IMR-90 (cell line): ENCODE measurements at regions not wholly inside any gene's neighbourhood (a gene's known extent, or its start where the extent isn't known, plus 50 kb on each side); places are given as distances from the start of the nearest gene placed in this dataset.

Source experiments
- ATAC-seq: fragments of 200-7000 bp; cut with Tn5 transposase; 2 replicates; pipeline ENCODE4 v1.9.1; 2020; ENCODE audit warnings: low read depth, mild to moderate bottlenecking, moderate library complexity
- BruUV-seq: library from RNA; stranded (reverse); fragments of 400-500 nt; replicated peaks from 2 replicates; lab custom pipeline; 2021; lab: Mats Ljungman, UMichigan
- CTCF ChIA-PET: fragments of 300-600 bp; formaldehyde crosslinking; extraction: SDS; loops from one replicate; lab custom pipeline; 2021; ENCODE audit warnings: antibody characterized with exemption; lab: Yijun Ruan, JAX
- POLR2A ChIA-PET: fragments of 300-600 bp; sonication (Branson Sonifier 250); formaldehyde crosslinking; loops from one replicate; lab custom pipeline; 2022; ENCODE audit warnings: antibody characterized with exemption; ENCODE audit not compliant: unreplicated experiment; lab: Charles Lee
- DNase-seq: peaks from one replicate; pipeline ENCODE4 v3.0.0; 2013
- H2AFZ ChIP-seq: replicated peaks from 2 replicates; pipeline ENCODE3; 2013; ENCODE audit warnings: low read length, mild to moderate bottlenecking; ENCODE audit not compliant: poor library complexity
- H2AK5ac ChIP-seq: 2 replicates; pipeline ENCODE4 v1.6.1; 2013; ENCODE audit warnings: low read depth, low read length, inconsistent platforms
- H2AK9ac ChIP-seq: replicated peaks from 2 replicates; pipeline ENCODE3; 2013; ENCODE audit warnings: mild to moderate bottlenecking, low read depth, low read length, moderate library complexity; ENCODE audit not compliant: poor library complexity
- H2BK120ac ChIP-seq: 2 replicates; pipeline ENCODE4 v1.6.1; 2013; ENCODE audit warnings: low read depth, low read length, inconsistent platforms
- H2BK15ac ChIP-seq: 3 replicates; pipeline ENCODE4 v1.6.1; 2013; ENCODE audit warnings: low read depth, low read length, inconsistent platforms
- H2BK20ac ChIP-seq: 2 replicates; pipeline ENCODE4 v1.6.1; 2013; ENCODE audit warnings: low read depth, mild to moderate bottlenecking, inconsistent platforms, low read length, moderate library complexity
- H2BK5ac ChIP-seq: 2 replicates; pipeline ENCODE4 v1.6.1; 2013; ENCODE audit warnings: mild to moderate bottlenecking, low read depth, low read length, inconsistent platforms; ENCODE audit not compliant: poor library complexity, severe bottlenecking
- H3K14ac ChIP-seq: replicated peaks from 2 replicates; pipeline ENCODE4 v1.6.1; 2013; ENCODE audit warnings: low read depth, low read length, inconsistent platforms
- H3K18ac ChIP-seq: 2 replicates; pipeline ENCODE4 v1.6.1; 2013; ENCODE audit warnings: low read depth, low read length, control low read depth
- H3K23ac ChIP-seq: 2 replicates; pipeline ENCODE4 v1.6.1; 2013; ENCODE audit warnings: low read depth, low read length, inconsistent platforms
- H3K27ac ChIP-seq: 2 replicates; pipeline ENCODE4 v1.5.1; 2013; ENCODE audit warnings: mild to moderate bottlenecking, control low read depth, low read length; ENCODE audit not compliant: insufficient read depth
- H3K27me3 ChIP-seq: 2 replicates; pipeline ENCODE4 v1.6.1; 2013; ENCODE audit warnings: low read length; ENCODE audit not compliant: control insufficient read depth, insufficient read depth
- H3K36me3 ChIP-seq: 2 replicates; pipeline ENCODE4 v1.6.1; 2013; ENCODE audit warnings: low read length, mixed read lengths; ENCODE audit not compliant: control insufficient read depth, insufficient read depth
- H3K4ac ChIP-seq: 2 replicates; pipeline ENCODE4 v1.6.1; 2013; ENCODE audit warnings: low read depth, low read length, inconsistent platforms
- H3K4me1 ChIP-seq: 2 replicates; pipeline ENCODE4 v1.6.1; 2013; ENCODE audit warnings: low read length, mixed read lengths; ENCODE audit not compliant: control insufficient read depth, insufficient read depth
- H3K4me2 ChIP-seq: 2 replicates; pipeline ENCODE4 v1.6.1; 2013; ENCODE audit warnings: low read depth, mild to moderate bottlenecking, control low read depth, low read length, moderate library complexity
- H3K4me3 ChIP-seq: 2 replicates; pipeline ENCODE4 v1.5.1; 2013; ENCODE audit warnings: low read depth, mild to moderate bottlenecking, control low read depth, low read length, moderate library complexity; ENCODE audit not compliant: insufficient read depth
- H3K56ac ChIP-seq: 2 replicates; pipeline ENCODE4 v1.6.1; 2013; ENCODE audit warnings: low read length, inconsistent platforms; ENCODE audit not compliant: insufficient read depth; ENCODE audit errors: extremely low read depth
- H3K79me1 ChIP-seq, 2 experiments: 2 replicates each; pipeline ENCODE4 v1.6.1; 2013; ENCODE audit warnings: low read length in 2 of 2, inconsistent platforms in 1 of 2, low read depth in 1 of 2
- H3K9ac ChIP-seq: 2 replicates; pipeline ENCODE4 v1.6.1; 2013; ENCODE audit warnings: low read depth, low read length, control low read depth
- H3K9me1 ChIP-seq: 2 replicates; pipeline ENCODE4 v1.6.1; 2013; ENCODE audit warnings: low read length, inconsistent platforms; ENCODE audit not compliant: insufficient read depth
- H3K9me3 ChIP-seq: 2 replicates; pipeline ENCODE4 v1.6.1; 2013; ENCODE audit warnings: low read length; ENCODE audit not compliant: control insufficient read depth, insufficient read depth
- H4K20me1 ChIP-seq: 2 replicates; pipeline ENCODE4 v1.6.1; 2013; ENCODE audit warnings: low read length, inconsistent platforms; ENCODE audit not compliant: insufficient read depth
- H4K5ac ChIP-seq: 2 replicates; pipeline ENCODE4 v1.6.1; 2013; ENCODE audit warnings: mild to moderate bottlenecking, low read depth, low read length, control low read depth
- H4K8ac ChIP-seq, 2 experiments: 2 replicates each; pipeline ENCODE4 v1.6.1; 2013; ENCODE audit warnings: low read depth in 2 of 2, low read length in 2 of 2, control low read depth in 1 of 2, inconsistent platforms in 1 of 2
- H4K91ac ChIP-seq: 2 replicates; pipeline ENCODE4 v1.6.1; 2013; ENCODE audit warnings: low read depth, low read length, inconsistent platforms; ENCODE audit not compliant: insufficient read depth
- BHLHE40 ChIP-seq: fragments of 150-350 bp; IDR thresholded peaks from 2 replicates; pipeline ENCODE4 v1.6.1; 2016; ENCODE audit warnings: mild to moderate bottlenecking, low read depth, low read length
- CEBPB ChIP-seq: IDR thresholded peaks from 2 replicates; pipeline ENCODE4 v1.6.1; 2012; ENCODE audit warnings: low read depth, low read length, improper control_type of control experiment
- CHD1 ChIP-seq: IDR thresholded peaks from 2 replicates; pipeline ENCODE4 v1.6.1; 2012; ENCODE audit warnings: low read depth, low read length, improper control_type of control experiment
- FOS ChIP-seq: fragments of 150-350 bp; IDR thresholded peaks from 2 replicates; pipeline ENCODE4 v1.6.1; 2016; ENCODE audit warnings: low read depth, low read length
- MAFK ChIP-seq: IDR thresholded peaks from 2 replicates; pipeline ENCODE4 v1.6.1; 2012; ENCODE audit warnings: low read depth, low read length, improper control_type of control experiment
- MAZ ChIP-seq: IDR thresholded peaks from 2 replicates; pipeline ENCODE4 v1.6.1; 2012; ENCODE audit warnings: low read depth, mild to moderate bottlenecking, low read length, improper control_type of control experiment, moderate library complexity, borderline replicate concordance
- MXI1 ChIP-seq: IDR thresholded peaks from 2 replicates; pipeline ENCODE4 v1.6.1; 2012; ENCODE audit warnings: low read depth, mild to moderate bottlenecking, low read length, moderate library complexity, borderline replicate concordance
- NFE2L2 ChIP-seq: fragments of 150-350 bp; IDR thresholded peaks from 2 replicates; pipeline ENCODE4 v1.6.1; 2016; ENCODE audit warnings: low read depth, mild to moderate bottlenecking, low read length
- POLR2A ChIP-seq: IDR thresholded peaks from 2 replicates; pipeline ENCODE4 v1.6.1; 2012; ENCODE audit warnings: mild to moderate bottlenecking, low read depth, low read length
- RAD21 ChIP-seq: IDR thresholded peaks from 2 replicates; pipeline ENCODE4 v1.6.1; 2012; ENCODE audit warnings: low read length, improper control_type of control experiment
- RCOR1 ChIP-seq: IDR thresholded peaks from 2 replicates; pipeline ENCODE4 v1.6.1; 2012; ENCODE audit warnings: mild to moderate bottlenecking, low read length, improper control_type of control experiment; ENCODE audit not compliant: insufficient replicate concordance
- RFX5 ChIP-seq: IDR thresholded peaks from 2 replicates; pipeline ENCODE4 v1.8.0; 2012; ENCODE audit warnings: low read depth, mild to moderate bottlenecking, low read length, moderate library complexity
- SMC3 ChIP-seq: fragments of 150-350 bp; IDR thresholded peaks from 2 replicates; pipeline ENCODE4 v1.6.1; 2016; ENCODE audit warnings: low read depth, mild to moderate bottlenecking, antibody characterized with exemption, low read length, moderate library complexity
- WGBS, 2 experiments: methylation state at CpG; one replicate each; pipeline versions ENCODE4 v1.1.5 to v1.1.7; 2013; ENCODE audit warnings: missing lambda C conversion rate in 2 of 2; ENCODE audit not compliant: insufficient read length in 1 of 2; ENCODE audit errors: extremely low coverage in 2 of 2; 5-methylcytosine and 5-hydroxymethylcytosine counted together
- dilution Hi-C: fragments of 300-500 bp; cut with HindIII; formaldehyde crosslinking; loops from one replicate; pipeline ENCODE4 v1.14.3; 2018; ENCODE audit warnings: low sequenced_read_pairs; ENCODE audit not compliant: unreplicated experiment
- in situ Hi-C: fragments of 300-500 bp; cut with MboI; formaldehyde crosslinking; loops from 3 replicates; pipeline ENCODE4 v1.14.3; 2019; ENCODE audit warnings: low sequenced_read_pairs, inconsistent platforms, mixed read lengths
- intact Hi-C: fragments of 100-400 bp; cut with micrococcal nuclease; formaldehyde crosslinking; loops from 2 replicates; pipeline ENCODE4 v1.10.0; 2022
- TF ChIP-seq, protein P1 (sequence below): fragments of 150-350 bp; IDR thresholded peaks from 2 replicates; pipeline ENCODE4 v1.6.1; 2016; ENCODE audit warnings: low read depth, mild to moderate bottlenecking, low read length, moderate library complexity, borderline replicate concordance
- TF ChIP-seq, protein P2 (sequence below): conservative IDR thresholded peaks from 2 replicates; pipeline ENCODE4 v1.5.1; 2012; ENCODE audit warnings: mild to moderate bottlenecking, low read depth, low read length, improper control_type of control experiment
- TF ChIP-seq, protein P3 (sequence below): fragments of 150-350 bp; IDR thresholded peaks from 2 replicates; pipeline ENCODE4 v1.6.1; 2017; ENCODE audit warnings: mild to moderate bottlenecking, antibody characterized with exemption, low read length, low read depth

DNA sequence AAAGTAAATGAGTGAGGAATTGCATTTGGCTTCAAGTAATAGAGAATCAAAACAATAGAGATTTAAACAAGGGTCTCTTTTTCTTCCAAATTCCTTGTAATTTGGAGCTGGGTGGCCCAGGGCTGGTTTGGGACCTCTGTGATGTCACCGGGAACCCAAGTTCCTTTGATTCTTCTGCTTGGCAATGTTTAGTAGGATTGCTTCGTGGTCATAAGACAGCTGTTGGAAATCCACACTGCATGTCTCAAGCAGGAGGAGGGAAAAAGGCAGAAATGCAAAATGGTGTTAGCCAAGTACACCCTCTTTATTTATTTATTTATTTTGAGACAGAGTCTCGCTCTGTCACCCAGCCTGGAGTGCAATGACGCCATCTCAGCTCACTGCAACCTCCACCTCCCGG is 72.6 kb upstream of the IL12B start:
- Histone ChIP-seq H3K18ac (no peak overlapping the region), H3K14ac (no peak overlapping the region), H3K4ac (no peak overlapping the region), H3K4me1 (no peaks in the 10 kb centered on the region), H2BK15ac (no peak overlapping the region), H3K9ac (no peak overlapping the region), H3K23ac (no peak overlapping the region), H2AK9ac (no peak overlapping the region), H2AFZ (no peak overlapping the region), H3K27me3 (peaks cover 19% of the 10 kb centered on the region), H4K8ac (no peak overlapping the region), H2AK5ac (no peak overlapping the region), H3K36me3 (no peaks in the 10 kb centered on the region), H2BK120ac (no peak overlapping the region), H4K5ac (no peak overlapping the region), H2BK20ac (no peak overlapping the region), H3K27ac (no peak overlapping the region), H3K79me1 (no peaks in the 10 kb centered on the region), H2BK5ac (no peak overlapping the region), H3K9me3 (no peaks in the 10 kb centered on the region), H3K4me2 (no peak overlapping the region), H4K91ac (no peak overlapping the region), H3K9me1 (no peaks in the 10 kb centered on the region), H4K20me1 (no peaks in the 10 kb centered on the region), H3K4me3 (no peak overlapping the region), H3K56ac (no peak overlapping the region)
- no peak for ATAC-seq
- intact Hi-C loops = no loop called here
- ChIA-PET CTCF (no interaction called here), POLR2A (no interaction called here)
- in situ Hi-C loops = no loop called here
- BruUV-seq = no TSS peak
- dilution Hi-C loops = no loop called here
- no peak for DNase-seq
- 100% methylated on average over 1 of the region's 5 CpGs; no CpG with 5 or more reads in 1 of the 2 experiments for WGBS, 2 experiments
- TF ChIP-seq, protein P1, sequence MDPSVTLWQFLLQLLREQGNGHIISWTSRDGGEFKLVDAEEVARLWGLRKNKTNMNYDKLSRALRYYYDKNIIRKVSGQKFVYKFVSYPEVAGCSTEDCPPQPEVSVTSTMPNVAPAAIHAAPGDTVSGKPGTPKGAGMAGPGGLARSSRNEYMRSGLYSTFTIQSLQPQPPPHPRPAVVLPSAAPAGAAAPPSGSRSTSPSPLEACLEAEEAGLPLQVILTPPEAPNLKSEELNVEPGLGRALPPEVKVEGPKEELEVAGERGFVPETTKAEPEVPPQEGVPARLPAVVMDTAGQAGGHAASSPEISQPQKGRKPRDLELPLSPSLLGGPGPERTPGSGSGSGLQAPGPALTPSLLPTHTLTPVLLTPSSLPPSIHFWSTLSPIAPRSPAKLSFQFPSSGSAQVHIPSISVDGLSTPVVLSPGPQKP = no peak
- TF ChIP-seq MAZ (no peak), NFE2L2 (no peak), RFX5 (no peak), MAFK (no peak), MXI1 (no peak), RCOR1 (no peak), SMC3 (no peak), CEBPB (no peak), POLR2A (no peak), CHD1 (no peak), FOS (no peak), RAD21 (no peak), BHLHE40 (no peak)
- TF ChIP-seq, protein P2, sequence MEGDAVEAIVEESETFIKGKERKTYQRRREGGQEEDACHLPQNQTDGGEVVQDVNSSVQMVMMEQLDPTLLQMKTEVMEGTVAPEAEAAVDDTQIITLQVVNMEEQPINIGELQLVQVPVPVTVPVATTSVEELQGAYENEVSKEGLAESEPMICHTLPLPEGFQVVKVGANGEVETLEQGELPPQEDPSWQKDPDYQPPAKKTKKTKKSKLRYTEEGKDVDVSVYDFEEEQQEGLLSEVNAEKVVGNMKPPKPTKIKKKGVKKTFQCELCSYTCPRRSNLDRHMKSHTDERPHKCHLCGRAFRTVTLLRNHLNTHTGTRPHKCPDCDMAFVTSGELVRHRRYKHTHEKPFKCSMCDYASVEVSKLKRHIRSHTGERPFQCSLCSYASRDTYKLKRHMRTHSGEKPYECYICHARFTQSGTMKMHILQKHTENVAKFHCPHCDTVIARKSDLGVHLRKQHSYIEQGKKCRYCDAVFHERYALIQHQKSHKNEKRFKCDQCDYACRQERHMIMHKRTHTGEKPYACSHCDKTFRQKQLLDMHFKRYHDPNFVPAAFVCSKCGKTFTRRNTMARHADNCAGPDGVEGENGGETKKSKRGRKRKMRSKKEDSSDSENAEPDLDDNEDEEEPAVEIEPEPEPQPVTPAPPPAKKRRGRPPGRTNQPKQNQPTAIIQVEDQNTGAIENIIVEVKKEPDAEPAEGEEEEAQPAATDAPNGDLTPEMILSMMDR = no peak
- TF ChIP-seq, protein P3, sequence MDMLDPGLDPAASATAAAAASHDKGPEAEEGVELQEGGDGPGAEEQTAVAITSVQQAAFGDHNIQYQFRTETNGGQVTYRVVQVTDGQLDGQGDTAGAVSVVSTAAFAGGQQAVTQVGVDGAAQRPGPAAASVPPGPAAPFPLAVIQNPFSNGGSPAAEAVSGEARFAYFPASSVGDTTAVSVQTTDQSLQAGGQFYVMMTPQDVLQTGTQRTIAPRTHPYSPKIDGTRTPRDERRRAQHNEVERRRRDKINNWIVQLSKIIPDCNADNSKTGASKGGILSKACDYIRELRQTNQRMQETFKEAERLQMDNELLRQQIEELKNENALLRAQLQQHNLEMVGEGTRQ = no peak
